ENCODE measurements at regions not wholly inside any gene's neighbourhood (a gene's known extent, or its start where the extent isn't known, plus 50 kb on each side); places are given as distances from the start of the nearest gene placed in this dataset.

GRCh38 chr3:181459516-181459915 is 252.2 kb upstream of the SOX2 start:
- no peak for TF ChIP-seq CTCF (IDR thresholded peaks at IDR 0.05; ENCODE audit: borderline replicate concordance, extremely low read depth, low read length, poor library complexity, severe bottlenecking)
- no peak for TF ChIP-seq EZH2 (IDR thresholded peaks at IDR 0.05; ENCODE audit: borderline replicate concordance, low read depth, low read length, severe bottlenecking)
